K562 (cell line): ENCODE measurements at regions not wholly inside any gene's neighbourhood (a gene's known extent, or its start where the extent isn't known, plus 50 kb on each side); places are given as distances from the start of the nearest gene placed in this dataset.

Source experiments
- CTCF ChIP-seq, 3 experiments: IDR thresholded peaks in 2 of 3; conservative IDR thresholded peaks in 1 of 3; 2 replicates each; pipeline ENCODE4 v1.5.1; 2011 to 2012; ENCODE audit warnings: low read length in 3 of 3, mild to moderate bottlenecking in 3 of 3, control low read depth in 2 of 3, improper control_type of control experiment in 1 of 3, inconsistent platforms in 1 of 3, low read depth in 1 of 3, mixed read lengths in 1 of 3, moderate library complexity in 1 of 3; ENCODE audit not compliant: insufficient read depth in 2 of 3
- MLLT1 ChIP-seq, 2 experiments: fragments of 450-650 bp; IDR thresholded peaks; 2 replicates each; pipeline ENCODE4 v1.6.1; 2016

GRCh38 chr12:130081117-130081805 is 81.0 kb upstream of the FZD10 start:
- TF ChIP-seq CTCF (IDR thresholded peaks at IDR 0.05 in 2 of 3, conservative IDR thresholded peaks at IDR 0.05 in 1 of 3; ENCODE audit: insufficient read depth in 2 of 3, low read depth in 1 of 3, low read length in 3 of 3) = no peak
- TF ChIP-seq MLLT1 (IDR thresholded peaks at IDR 0.05) = no peak
